ENCODE measurements at regions not wholly inside any gene's neighbourhood (a gene's known extent, or its start where the extent isn't known, plus 50 kb on each side); places are given as distances from the start of the nearest gene placed in this dataset.

- ChIA-PET POLR2A (no interaction called here), CTCF (no interaction called here)
- no peak for DNase-seq
- H3K27ac Mint-ChIP-seq, result no peak overlapping the region
- H3K27me3 Mint-ChIP-seq, result no peaks in the 10 kb centered on the region
- H3K4me1 Mint-ChIP-seq, result no peaks in the 10 kb centered on the region
- no peaks in the 10 kb centered on the region for H3K36me3 Mint-ChIP-seq (ENCODE audit: low read depth)
- no peak overlapping the region for H3K4me3 Mint-ChIP-seq
- peaks cover 13% of the 10 kb centered on the region for H3K9me3 Mint-ChIP-seq
Observed at GRCh38 chr9:23219471-23219870, 606.6 kb downstream of the ELAVL2 start.

- Mint-ChIP-seq H3K27ac (no peak overlapping the region), H3K36me3 (ENCODE audit: low read depth) (no peaks in the 10 kb centered on the region), H3K9me3 (peaks cover 13% of the 10 kb centered on the region), H3K27me3 (no peaks in the 10 kb centered on the region), H3K4me3 (no peak overlapping the region), H3K4me1 (no peaks in the 10 kb centered on the region)
- ChIA-PET POLR2A (no interaction called here), CTCF (no interaction called here)
- DNase-seq, result no peak
Observed at GRCh38 chr9:23220171-23220570, 605.9 kb downstream of the ELAVL2 start.

GRCh38 chr9:23220957-23221356 is 605.1 kb downstream of the ELAVL2 start:
- peaks cover 13% of the 10 kb centered on the region for H3K9me3 Mint-ChIP-seq
- H3K27ac Mint-ChIP-seq, result no peak overlapping the region
- H3K36me3 Mint-ChIP-seq (ENCODE audit: low read depth), result no peaks in the 10 kb centered on the region

GRCh38 chr9:23229890-23230317 is 596.1 kb downstream of the ELAVL2 start:
- Mint-ChIP-seq H3K4me1 (no peaks in the 10 kb centered on the region), H3K9me3 (peaks cover 5% of the 10 kb centered on the region), H3K4me3 (no peak overlapping the region), H3K27ac (no peak overlapping the region), H3K36me3 (ENCODE audit: low read depth) (no peaks in the 10 kb centered on the region), H3K27me3 (no peaks in the 10 kb centered on the region)
- no peak for DNase-seq
- POLR2A ChIA-PET, result no interaction called here
- CTCF ChIA-PET, result no interaction called here

More at GRCh38 chr9:23220957-23221356, 605.1 kb downstream of the ELAVL2 start:
- ChIA-PET CTCF (no interaction called here), POLR2A (no interaction called here)
- no peaks in the 10 kb centered on the region for H3K4me1 Mint-ChIP-seq
- DNase-seq, result no peak
- no peaks in the 10 kb centered on the region for H3K27me3 Mint-ChIP-seq
- no peak overlapping the region for H3K4me3 Mint-ChIP-seq

GRCh38 chr9:23232831-23233230 is 593.2 kb downstream of the ELAVL2 start:
- Mint-ChIP-seq H3K36me3 (ENCODE audit: low read depth) (no peaks in the 10 kb centered on the region), H3K27me3 (no peaks in the 10 kb centered on the region)

GRCh38 chr9:23243523-23243922 is 582.5 kb downstream of the ELAVL2 start:
- no peaks in the 10 kb centered on the region for H3K4me1 Mint-ChIP-seq
- DNase-seq, result no peak
- ChIA-PET POLR2A (no interaction called here), CTCF (no interaction called here)
- peaks cover 6% of the 10 kb centered on the region for H3K9me3 Mint-ChIP-seq
- H3K36me3 Mint-ChIP-seq (ENCODE audit: low read depth), result no peaks in the 10 kb centered on the region
- H3K27me3 Mint-ChIP-seq, result no peaks in the 10 kb centered on the region
- no peak overlapping the region for H3K27ac Mint-ChIP-seq
- H3K4me3 Mint-ChIP-seq, result no peak overlapping the region

More at GRCh38 chr9:23232831-23233230, 593.2 kb downstream of the ELAVL2 start:
- no peak overlapping the region for H3K4me3 Mint-ChIP-seq
- no peak for DNase-seq
- H3K4me1 Mint-ChIP-seq, result no peaks in the 10 kb centered on the region
- ChIA-PET POLR2A (no interaction called here), CTCF (no interaction called here)
- H3K27ac Mint-ChIP-seq, result no peak overlapping the region
- no peaks in the 10 kb centered on the region for H3K9me3 Mint-ChIP-seq

GRCh38 chr9:23245067-23245466 is 581.0 kb downstream of the ELAVL2 start:
- Mint-ChIP-seq H3K27me3 (no peaks in the 10 kb centered on the region), H3K9me3 (peaks cover 15% of the 10 kb centered on the region), H3K4me1 (no peaks in the 10 kb centered on the region), H3K4me3 (no peak overlapping the region), H3K27ac (no peak overlapping the region), H3K36me3 (ENCODE audit: low read depth) (no peaks in the 10 kb centered on the region)
- ChIA-PET POLR2A (no interaction called here), CTCF (no interaction called here)
- no peak for DNase-seq

- DNase-seq, result no peak
- H3K27ac Mint-ChIP-seq, result no peak overlapping the region
- H3K9me3 Mint-ChIP-seq, result peaks cover 19% of the 10 kb centered on the region
- H3K4me1 Mint-ChIP-seq, result no peaks in the 10 kb centered on the region
- no peak overlapping the region for H3K4me3 Mint-ChIP-seq
- POLR2A ChIA-PET, result no interaction called here
- H3K27me3 Mint-ChIP-seq, result no peaks in the 10 kb centered on the region
- no peaks in the 10 kb centered on the region for H3K36me3 Mint-ChIP-seq (ENCODE audit: low read depth)
- CTCF ChIA-PET, result no interaction called here
Observed at GRCh38 chr9:23254404-23255184, 571.4 kb downstream of the ELAVL2 start.

GRCh38 chr9:23255346-23255745 is 570.7 kb downstream of the ELAVL2 start:
- H3K27ac Mint-ChIP-seq, result no peak overlapping the region
- DNase-seq, result no peak
- no peaks in the 10 kb centered on the region for H3K36me3 Mint-ChIP-seq (ENCODE audit: low read depth)
- H3K9me3 Mint-ChIP-seq, result peaks cover 19% of the 10 kb centered on the region
- no peaks in the 10 kb centered on the region for H3K27me3 Mint-ChIP-seq
- POLR2A ChIA-PET, result no interaction called here
- no peak overlapping the region for H3K4me3 Mint-ChIP-seq
- CTCF ChIA-PET, result no interaction called here
- H3K4me1 Mint-ChIP-seq, result no peaks in the 10 kb centered on the region

- Mint-ChIP-seq H3K9me3 (peaks cover 5% of the 10 kb centered on the region), H3K4me3 (no peak overlapping the region), H3K27me3 (no peaks in the 10 kb centered on the region), H3K4me1 (no peaks in the 10 kb centered on the region), H3K27ac (no peak overlapping the region), H3K36me3 (ENCODE audit: low read depth) (no peaks in the 10 kb centered on the region)
- no peak for DNase-seq
- POLR2A ChIA-PET, result no interaction called here
- CTCF ChIA-PET, result no interaction called here
Observed at GRCh38 chr9:23258569-23258968, 567.5 kb downstream of the ELAVL2 start.

- H3K36me3 Mint-ChIP-seq (ENCODE audit: low read depth), result no peaks in the 10 kb centered on the region
- DNase-seq, result no peak
- H3K9me3 Mint-ChIP-seq, result peaks cover 7% of the 10 kb centered on the region
- no peaks in the 10 kb centered on the region for H3K27me3 Mint-ChIP-seq
- H3K4me1 Mint-ChIP-seq, result no peaks in the 10 kb centered on the region
- ChIA-PET CTCF (no interaction called here), POLR2A (no interaction called here)
- no peak overlapping the region for H3K27ac Mint-ChIP-seq
- no peak overlapping the region for H3K4me3 Mint-ChIP-seq
Observed at GRCh38 chr9:23278561-23278960, 547.5 kb downstream of the ELAVL2 start.

GRCh38 chr9:23287390-23287789 is 538.6 kb downstream of the ELAVL2 start:
- Mint-ChIP-seq H3K27ac (no peak overlapping the region), H3K9me3 (peaks cover 2% of the 10 kb centered on the region), H3K36me3 (ENCODE audit: low read depth) (no peaks in the 10 kb centered on the region), H3K27me3 (no peaks in the 10 kb centered on the region), H3K4me3 (no peak overlapping the region), H3K4me1 (no peaks in the 10 kb centered on the region)
- CTCF ChIA-PET, result no interaction called here
- no peak for DNase-seq
- POLR2A ChIA-PET, result no interaction called here

GRCh38 chr9:23288545-23288944 is 537.5 kb downstream of the ELAVL2 start:
- POLR2A ChIA-PET, result no interaction called here

GRCh38 chr9:23290973-23291372 is 535.1 kb downstream of the ELAVL2 start:
- H3K4me3 Mint-ChIP-seq, result no peak overlapping the region
- no peak for DNase-seq
- H3K27me3 Mint-ChIP-seq, result no peaks in the 10 kb centered on the region
- ChIA-PET CTCF (no interaction called here), POLR2A (no interaction called here)
- H3K36me3 Mint-ChIP-seq (ENCODE audit: low read depth), result no peaks in the 10 kb centered on the region
- H3K27ac Mint-ChIP-seq, result no peak overlapping the region
- no peaks in the 10 kb centered on the region for H3K4me1 Mint-ChIP-seq
- H3K9me3 Mint-ChIP-seq, result no peaks in the 10 kb centered on the region

More at GRCh38 chr9:23288545-23288944, 537.5 kb downstream of the ELAVL2 start:
- H3K27ac Mint-ChIP-seq, result no peak overlapping the region
- DNase-seq, result no peak
- H3K36me3 Mint-ChIP-seq (ENCODE audit: low read depth), result no peaks in the 10 kb centered on the region
- CTCF ChIA-PET, result no interaction called here
- H3K4me1 Mint-ChIP-seq, result no peaks in the 10 kb centered on the region
- H3K9me3 Mint-ChIP-seq, result peaks cover 2% of the 10 kb centered on the region
- no peaks in the 10 kb centered on the region for H3K27me3 Mint-ChIP-seq
- no peak overlapping the region for H3K4me3 Mint-ChIP-seq
